ENCODE measurements at regions not wholly inside any gene's neighbourhood (a gene's known extent, or its start where the extent isn't known, plus 50 kb on each side); places are given as distances from the start of the nearest gene placed in this dataset.

DNA sequence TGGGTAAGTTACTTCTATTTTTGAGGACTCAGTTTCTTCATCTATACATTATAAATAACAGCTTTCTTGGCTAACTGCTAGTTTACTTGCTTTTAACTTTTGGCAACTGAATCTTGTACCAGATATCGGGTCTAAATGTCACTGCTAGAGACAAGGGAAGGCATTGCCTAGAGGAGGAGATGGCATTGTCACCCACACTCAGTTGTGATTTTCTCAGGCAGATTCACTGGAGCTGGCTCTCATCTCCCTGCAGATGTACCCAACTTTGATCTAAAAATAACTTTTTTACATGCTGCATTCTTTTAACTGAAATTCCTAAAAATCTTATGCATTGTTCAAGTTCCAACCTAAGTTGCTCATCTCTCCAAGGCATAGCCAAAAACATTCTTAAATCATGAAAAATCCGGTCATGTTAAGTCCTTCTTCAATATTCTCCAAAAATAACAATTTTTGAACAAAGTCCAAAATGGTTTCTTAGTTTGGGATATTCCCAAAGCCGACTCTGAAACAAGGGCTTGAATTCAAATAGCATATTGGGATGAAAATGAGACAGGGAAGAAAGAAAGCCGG is 469.0 kb upstream of the BOD1L1 start:
- DNase-seq (ENCODE audit: low read depth in 3 of 3), result no peak

DNA sequence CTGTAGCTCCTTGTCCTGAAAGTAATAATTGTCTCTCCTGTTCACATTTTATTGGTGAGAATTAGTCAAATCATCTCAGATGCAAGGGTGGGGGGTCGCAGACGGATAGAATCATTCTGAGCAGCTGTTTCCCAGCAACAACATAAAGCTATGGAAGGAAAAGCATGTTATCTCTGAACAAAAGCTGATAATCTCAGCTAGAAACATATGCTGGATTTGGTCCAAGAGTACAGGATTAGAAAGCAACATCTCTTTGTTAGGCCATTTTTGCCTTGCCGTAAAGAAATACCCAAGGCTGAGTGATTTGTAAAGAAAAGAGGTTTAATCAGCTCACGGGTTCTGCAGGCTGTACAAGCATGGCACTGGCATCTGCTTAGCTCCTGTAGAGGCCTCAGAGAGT is 472.8 kb upstream of the BOD1L1 start:
- no peak for DNase-seq (ENCODE audit: low read depth in 3 of 3)

DNA sequence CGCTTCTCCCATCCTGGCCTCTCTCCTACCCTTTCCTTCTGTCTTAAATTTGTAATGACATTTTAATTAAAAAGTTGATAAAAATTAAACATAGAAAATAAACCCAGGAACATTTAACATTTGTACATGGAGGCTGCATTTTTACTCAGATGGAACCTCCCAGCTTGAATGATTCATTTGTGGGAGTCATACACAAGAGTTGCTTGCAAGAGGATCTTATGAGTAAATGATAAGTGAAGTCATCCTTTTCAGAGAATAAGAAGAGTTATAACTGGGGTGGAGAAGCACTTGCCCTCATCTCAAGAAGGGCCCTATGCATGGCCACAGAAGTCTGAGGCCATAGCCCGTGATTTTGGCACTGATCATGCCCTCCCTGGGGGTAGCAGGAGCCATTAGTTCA is 482.9 kb upstream of the BOD1L1 start:
- DNase-seq (ENCODE audit: low read depth in 3 of 3), result no peak

DNA sequence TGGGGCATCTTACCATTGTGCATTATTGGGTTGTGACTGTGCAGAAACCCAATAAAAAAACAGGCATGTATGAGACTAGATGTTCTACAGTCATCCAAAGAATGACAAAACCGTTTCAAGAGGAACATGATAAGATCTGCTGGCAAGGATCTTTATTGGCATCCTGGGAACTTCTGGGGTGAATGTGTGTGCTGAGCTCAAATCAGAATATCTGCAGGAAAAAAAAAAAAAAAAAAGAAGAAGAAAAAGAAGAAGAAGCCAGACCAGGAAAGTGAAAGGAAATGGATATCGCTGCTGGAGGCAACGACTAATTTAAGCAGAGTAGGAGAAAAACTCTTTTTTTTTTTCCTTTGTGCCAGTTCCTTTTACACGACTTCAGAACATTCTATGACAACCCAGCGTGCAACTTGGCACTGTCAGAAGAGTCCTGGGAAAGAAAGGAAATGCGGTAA is 484.2 kb upstream of the BOD1L1 start:
- DNase-seq (ENCODE audit: low read depth in 3 of 3), result no peak

DNA sequence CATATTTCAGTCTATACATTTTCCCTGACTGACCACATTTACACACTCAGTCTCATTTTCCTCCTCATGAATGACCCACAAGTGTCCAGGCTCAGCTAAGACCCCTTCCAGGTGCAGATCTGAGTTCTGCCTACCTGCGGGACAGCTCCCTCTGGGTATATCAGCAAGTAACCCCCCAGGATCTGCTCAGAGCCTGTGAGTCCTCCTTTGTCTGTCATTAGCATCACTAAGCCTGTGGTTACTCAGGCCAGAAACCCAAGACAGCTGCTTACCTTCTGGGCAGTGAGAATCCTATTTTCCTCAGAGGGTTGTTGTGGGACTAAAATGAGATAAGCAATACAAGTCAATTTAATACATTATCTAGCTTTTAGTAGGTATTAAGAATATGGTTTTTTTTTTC is 487.6 kb upstream of the BOD1L1 start:
- DNase-seq (ENCODE audit: low read depth in 3 of 3), result no peak

DNA sequence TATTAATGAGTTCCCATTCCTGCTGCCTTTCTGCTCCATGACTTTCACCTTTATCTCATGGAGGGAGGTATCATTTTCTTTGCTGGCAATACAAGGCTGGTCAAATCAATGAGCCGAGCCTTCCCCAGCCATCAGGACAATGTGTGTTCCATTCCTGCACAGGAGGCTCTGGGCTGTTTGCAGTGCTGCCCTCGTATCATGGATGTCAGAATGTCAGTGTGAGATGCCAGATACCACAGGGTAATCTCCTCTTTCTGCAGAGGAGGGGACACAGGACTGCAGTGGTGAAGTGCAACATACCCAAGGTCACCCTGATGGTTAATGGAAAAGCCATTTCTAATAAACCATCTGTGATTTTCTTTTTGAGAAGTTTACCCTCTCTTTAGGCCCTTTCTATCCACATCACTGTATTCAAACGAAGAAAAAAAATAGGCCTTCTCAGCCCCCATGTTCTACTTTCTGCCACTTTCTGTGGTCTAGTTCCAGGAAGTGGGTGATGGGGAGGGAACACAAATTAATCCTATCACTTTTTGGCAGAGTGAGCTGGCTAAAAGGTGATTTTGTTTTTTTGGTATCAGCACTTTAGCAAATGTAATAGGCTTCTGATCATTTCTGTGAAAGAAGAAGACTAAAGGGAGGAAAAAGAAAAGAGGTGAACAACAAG is 490.2 kb upstream of the BOD1L1 start:
- DNase-seq (ENCODE audit: low read depth in 3 of 3), result no peak

DNA sequence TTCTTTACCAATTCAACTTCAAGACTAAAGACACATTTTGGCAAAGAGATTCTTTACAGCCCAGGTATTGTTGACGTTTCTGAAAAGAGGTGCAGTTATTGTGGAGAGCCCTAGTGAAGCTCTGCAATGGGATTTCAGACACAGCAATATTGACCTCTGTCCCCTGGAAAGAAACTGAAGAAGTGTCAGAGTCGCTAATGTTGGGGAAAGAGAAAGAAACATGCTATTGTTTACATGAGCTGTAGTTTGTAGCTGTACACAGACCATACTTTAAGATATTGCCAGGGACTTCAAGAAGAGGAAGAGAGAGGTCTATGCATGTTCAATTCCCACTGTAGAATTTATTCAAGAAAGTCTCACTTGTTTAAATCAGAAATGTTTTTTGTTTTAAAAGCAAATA is 497.3 kb upstream of the BOD1L1 start:
- no peak for DNase-seq (ENCODE audit: low read depth in 3 of 3)

DNA sequence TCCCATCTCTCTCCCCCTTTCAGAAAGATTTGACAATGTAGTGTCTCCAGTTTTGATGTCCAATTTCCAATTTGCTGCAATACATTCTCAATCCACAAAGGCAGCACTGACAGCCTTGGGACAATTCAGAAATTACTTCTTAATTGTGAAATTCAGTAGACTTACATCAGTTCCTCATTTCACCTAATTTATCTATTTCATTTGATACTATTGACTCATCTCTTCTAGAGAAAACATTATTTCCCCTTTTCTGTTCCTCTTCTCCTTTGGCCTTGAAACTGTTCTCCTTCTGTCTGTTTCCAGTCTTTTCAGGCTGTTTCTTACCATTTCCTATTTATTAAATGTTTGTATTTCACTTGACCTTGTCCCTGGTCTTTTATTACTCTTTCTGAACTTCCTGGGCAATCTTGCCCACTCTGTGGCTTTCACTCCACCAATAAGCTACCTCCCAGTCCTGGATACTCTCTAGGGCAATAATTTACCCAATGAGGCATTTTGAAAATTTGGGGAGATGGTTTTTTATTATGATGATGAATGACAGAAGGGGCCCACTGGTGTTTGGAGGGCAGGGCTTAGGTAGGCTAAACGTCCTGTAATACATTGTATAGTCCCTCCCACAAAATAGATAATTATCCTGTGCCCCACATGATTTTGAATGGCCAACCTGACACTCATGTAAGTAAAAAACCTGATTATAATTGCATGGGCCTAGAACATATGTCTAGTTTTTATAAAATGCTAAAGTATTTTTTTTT is 498.0 kb upstream of the BOD1L1 start:
- DNase-seq (ENCODE audit: low read depth in 3 of 3), result no peak

DNA sequence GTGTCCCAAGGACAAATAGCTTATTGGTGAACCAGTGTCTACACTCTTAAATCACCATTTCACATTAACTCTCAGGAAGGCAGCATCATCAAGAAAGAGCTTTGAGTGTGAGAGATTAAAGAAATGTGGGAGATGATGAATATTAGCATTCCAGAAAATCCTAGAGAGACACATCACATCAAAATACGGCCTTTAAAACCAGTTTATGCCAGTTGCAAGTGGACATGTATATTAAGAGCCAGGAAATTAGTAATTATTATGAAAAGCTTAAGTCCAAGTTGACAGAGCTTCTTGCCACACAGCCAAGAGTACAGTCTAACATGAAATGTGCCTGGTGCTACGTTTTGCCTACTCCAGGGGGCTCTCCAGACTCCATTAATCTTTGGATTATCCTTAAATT is 503.0 kb upstream of the BOD1L1 start:
- DNase-seq (ENCODE audit: low read depth in 3 of 3), result no peak

DNA sequence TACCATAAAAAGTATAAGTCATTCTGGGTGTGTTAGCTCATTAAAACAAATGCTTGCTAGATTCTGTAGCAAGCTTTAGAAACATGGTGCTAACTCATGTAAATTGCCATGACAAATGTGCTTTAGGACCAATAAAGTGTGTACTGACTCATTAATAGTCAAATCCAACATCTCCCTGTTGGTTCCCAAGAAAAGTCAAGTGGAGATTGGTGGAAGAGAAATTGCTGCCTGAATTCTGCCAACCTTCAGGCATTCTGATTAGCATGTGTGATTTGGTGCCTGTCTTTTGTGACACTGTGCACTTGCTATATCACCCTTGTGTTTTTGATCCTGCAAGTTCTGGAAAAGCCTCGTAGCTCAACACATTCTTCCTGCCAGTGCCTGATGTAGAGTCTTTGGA is 503.8 kb upstream of the BOD1L1 start:
- no peak for DNase-seq (ENCODE audit: low read depth in 3 of 3)

DNA sequence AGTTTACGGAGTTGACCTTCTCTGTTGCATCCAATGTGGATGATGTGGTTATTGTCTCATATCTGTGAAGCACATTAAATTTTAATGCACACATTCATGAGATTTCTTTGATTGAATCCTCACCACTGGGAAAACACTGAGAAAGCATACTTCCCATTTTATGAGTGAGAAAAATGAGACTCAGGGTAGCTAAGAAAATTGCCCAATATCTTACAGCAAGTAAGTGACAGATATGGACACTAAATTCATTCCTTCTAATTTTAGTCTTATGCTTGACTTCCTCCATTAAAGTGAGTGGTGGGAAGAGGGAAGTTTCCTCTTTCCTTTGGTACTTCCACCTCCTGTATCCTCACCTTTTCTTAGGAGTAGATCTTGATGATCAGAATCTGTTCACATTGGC is 504.8 kb upstream of the BOD1L1 start:
- DNase-seq (ENCODE audit: low read depth in 3 of 3), result no peak

DNA sequence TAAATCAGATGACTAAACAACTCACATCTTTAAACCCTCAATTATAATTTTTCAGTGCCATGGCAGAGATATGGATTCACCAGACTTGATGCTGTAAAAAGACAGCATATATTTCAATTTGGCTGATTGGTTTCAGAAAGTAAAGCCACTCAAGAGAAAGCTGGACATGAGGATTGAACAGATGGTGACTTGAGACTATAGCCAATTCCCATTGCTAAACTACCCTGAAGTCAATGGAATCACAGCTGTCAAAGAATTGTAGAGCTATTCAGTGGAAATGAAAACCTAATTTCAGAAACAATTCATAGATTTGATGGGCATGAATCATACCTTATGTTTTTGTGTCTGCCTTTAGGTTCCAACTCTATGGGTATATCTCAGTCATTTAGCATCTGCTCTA is 510.6 kb upstream of the BOD1L1 start:
- DNase-seq (ENCODE audit: low read depth in 3 of 3), result no peak

DNA sequence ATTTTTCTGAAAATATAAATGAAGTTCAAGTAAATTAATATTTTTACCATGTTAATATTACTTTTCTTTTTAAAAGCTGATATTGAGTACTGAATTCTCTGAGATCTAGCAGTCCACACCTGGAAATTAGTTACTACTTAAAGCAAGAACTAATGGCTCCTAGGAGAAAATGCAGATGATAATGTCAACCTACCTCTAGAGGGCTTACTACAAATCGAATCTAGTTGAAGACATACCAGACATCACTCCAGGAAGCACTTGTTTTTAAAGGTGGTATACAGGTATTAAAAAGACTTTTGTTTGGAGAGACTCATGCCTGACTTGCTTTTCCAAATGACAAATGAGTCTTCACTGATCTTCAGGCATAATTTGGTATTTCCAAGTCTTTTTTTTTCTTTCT is 516.4 kb upstream of the BOD1L1 start:
- DNase-seq (ENCODE audit: low read depth in 3 of 3), result no peak

DNA sequence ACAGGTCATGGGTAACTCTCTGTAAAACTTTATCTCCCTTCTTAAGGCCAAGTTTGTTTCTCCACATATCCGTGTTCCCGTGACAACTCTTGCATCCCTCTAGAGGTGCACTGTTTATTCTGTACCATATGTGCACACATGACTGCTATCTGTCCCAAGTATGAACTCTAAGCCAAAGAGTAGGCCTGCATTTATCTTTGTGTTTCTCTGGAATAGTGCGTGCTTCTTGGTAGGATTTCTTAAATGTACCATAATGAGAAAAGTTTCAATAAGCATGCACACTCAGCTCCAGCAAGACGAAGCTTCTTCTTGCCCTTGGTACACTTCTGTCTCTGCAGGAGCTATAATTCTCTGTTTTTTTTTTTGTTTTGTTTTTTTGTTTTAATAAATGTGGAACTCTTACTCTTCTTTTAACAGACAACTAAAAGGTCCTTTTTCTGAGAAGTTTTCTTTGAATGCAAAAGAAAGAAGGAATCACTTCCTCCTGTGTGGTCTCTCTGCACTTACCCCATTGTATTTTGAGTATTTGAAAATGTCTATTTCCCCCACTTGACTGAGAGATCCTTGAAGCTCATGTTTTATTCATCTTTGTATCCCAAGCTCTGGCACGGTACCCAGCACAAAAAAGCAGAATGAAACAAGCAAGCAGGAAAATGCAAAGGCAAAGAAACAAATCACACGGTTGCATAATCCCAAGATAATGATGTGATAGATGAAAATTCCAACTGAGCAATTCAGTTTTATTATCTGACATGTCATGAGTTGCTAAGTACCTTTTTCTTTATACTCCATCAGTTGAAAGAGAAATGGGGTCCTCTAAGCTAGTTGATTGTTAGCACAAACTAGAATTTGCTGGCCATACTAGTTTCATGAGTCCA is 521.9 kb upstream of the BOD1L1 start:
- DNase-seq (ENCODE audit: low read depth in 3 of 3), result no peak

DNA sequence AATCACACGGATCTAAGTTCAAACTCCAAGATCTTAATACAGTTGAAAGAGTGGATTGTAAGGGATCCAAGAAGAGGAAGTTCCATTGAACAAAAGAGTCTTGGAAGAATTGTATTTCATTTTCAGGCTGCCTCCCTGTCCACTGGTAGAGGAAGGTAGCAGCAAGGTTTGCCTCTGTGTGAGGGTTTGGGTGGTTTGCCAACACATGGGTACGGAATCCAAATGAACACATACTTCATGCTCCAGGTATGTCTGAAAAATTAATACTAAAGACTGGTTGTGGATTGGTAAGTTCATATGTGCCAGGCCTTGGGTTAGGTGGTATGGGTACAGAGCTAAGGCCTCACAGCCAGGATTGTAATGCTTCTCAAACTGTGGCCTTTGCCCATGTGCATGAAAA is 523.6 kb upstream of the BOD1L1 start:
- DNase-seq (ENCODE audit: low read depth in 3 of 3), result no peak

DNA sequence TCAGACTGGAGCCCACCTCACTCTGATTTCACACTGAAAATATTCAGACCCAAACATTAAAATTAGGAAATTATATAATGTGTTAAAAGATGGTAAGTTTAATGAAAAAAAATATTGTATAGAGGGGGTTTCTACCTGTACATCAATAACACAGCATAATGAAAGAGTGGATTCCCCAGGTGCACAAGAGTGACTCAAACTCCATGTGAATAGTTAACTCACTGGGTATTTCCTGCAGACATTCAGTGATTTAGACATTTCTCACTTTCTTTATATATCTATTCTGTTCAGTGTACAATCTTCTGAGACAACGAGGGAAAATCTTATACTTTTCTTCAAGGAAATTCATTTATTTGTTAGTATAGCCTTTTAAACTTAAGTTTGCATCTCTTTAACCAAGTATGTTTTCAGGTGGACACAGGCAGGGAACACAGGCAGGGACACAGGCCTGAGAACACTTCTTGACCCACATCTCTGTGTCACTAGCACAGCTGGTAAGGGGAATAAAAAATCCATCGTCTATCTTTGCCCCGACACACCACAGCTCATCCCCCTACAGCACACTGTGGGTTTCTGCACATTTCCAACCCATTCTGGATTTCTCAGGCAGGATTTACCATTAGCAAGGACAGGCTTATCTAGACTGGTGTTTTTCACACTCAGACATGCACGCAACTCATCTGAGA is 525.5 kb upstream of the BOD1L1 start:
- DNase-seq (ENCODE audit: low read depth in 3 of 3), result no peak

DNA sequence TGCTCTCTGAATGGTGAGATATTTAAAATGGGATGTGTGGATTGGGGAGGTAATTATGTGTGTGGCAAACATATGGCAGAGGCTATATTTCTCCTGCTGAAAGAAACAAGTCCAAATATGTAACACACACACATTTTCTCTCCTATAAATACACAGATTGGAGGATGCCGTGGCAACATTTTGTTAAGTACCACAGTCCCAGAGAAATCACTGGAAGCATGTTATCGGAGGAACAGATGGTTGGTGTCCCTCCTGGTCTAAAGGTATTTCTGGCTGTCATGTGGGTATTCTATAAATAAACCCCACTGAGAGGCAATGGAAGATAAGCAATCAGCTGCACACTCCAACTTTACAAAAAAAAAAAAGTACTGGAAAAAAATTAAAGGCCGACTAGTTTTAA is 528.3 kb upstream of the BOD1L1 start:
- DNase-seq (ENCODE audit: low read depth in 3 of 3), result no peak

DNA sequence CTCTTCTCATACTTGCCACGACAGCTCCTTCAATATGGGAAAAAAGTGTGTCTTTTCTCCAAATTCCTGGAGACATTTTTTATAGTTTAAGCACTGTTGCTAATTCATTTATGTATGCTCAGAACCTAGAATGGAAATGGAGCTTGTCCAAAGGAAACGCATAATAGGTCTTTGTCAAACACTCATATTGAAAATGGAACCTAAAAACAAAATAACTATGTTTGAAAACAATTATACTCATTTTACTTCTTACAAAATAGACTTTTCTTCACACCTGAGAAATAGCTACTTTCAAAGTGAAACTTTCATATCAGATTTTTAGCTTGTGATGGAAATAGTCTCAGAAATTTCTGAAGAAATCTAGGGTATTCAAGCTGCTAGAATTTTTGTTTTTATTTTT is 529.7 kb upstream of the BOD1L1 start:
- DNase-seq (ENCODE audit: low read depth in 3 of 3), result no peak

DNA sequence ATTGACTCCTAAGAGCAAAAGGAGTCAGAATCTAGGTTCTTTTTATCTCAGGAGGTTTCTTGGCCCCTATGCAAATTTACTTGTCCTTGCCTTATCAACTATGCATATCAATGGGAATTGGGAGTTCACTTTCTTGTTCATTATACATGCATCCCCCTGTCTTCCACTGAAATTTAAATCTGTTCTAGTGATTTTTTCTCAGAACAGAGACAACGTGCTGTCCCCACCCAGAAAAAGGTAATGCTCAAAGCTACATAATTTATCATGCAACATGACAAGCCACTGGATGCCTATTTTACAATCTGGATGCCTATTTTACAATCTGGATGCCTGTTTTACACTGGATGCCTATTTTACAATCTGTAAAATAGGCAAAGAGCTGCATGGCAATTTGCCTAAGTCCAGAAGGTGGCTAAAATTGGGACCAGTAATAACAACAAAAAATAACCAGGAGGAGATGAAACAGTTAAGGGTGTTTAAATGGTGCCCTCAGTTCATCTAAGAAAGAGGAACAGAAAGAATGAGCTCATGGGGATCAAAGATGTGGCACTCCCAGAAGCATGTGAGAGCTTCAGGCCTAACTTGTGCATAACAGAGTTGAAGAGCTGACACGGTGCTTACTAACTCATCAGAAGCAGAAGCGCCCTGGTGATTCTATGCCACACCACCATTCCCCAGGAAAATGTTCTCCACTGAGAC is 537.8 kb upstream of the BOD1L1 start:
- no peak for DNase-seq (ENCODE audit: low read depth in 3 of 3)

DNA sequence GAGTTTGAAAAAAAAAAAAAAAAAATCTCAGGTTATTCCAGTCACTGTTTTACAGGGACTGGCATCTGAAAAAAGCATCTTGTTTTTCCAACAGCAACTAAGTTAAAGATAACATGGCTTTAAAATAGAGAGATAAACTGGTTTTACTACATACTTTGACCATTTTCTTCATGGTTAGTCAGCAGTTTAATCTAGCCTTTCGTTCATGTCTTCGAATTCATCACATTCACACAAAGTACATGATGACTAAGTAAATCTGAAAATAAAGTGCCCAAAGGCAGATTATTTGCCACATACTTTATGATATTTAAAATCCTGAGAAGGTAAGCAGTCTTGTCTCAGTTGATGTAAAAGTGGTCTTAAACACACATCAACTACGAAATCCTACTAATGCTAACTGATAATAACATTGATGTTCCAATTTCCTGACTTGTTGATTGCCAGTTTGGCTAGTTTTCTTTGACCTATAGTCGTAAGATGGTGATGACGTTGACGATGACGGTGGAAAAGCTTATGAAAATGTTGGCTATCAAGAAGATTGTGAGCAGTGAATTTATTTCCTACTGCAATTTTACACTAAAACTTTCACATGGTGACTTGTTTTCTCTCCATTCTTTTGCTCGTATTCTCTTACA is 540.5 kb upstream of the BOD1L1 start:
- no peak for DNase-seq (ENCODE audit: low read depth in 3 of 3)

DNA sequence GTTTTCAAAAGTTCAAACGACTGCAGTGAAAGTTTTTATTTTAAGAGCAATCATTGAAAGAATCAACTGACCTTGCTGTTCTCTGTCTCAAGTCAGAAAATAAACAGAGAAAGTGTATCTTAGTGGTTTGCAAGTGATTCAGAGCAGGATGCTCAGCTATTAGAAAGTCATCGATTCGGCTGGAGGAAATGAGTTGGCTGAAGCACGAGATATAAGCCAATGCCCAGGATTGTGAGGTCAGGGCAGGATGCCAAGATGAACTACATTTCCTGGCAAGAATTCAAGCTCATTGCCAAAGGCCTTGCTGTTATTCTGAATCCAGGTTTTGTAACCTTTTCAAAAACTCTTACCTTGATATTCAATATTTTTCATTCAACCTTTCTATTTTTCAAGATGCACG is 541.4 kb upstream of the BOD1L1 start:
- DNase-seq (ENCODE audit: low read depth in 3 of 3), result no peak
